ENCODE measurements at regions not wholly inside any gene's neighbourhood (a gene's known extent, or its start where the extent isn't known, plus 50 kb on each side); places are given as distances from the start of the nearest gene placed in this dataset.

- Histone ChIP-seq H3K27ac (ENCODE audit: low read depth, low read length, poor library complexity, severe bottlenecking) (no peak overlapping the region), H3K36me3 (ENCODE audit: insufficient read depth, low read length) (no peaks in the 10 kb centered on the region), H2AFZ (ENCODE audit: low read length) (no peak overlapping the region), H4K20me1 (ENCODE audit: insufficient read depth, low read length) (no peaks in the 10 kb centered on the region), H3F3A (ENCODE audit: insufficient read depth, low read length) (no peaks in the 10 kb centered on the region), H3K9ac (ENCODE audit: low read length) (no peak overlapping the region), H3K9me2 (ENCODE audit: low read depth, low read length) (no peaks in the 10 kb centered on the region), H3K4me3 (ENCODE audit: low read depth, low read length, poor library complexity, severe bottlenecking) (no peak overlapping the region), H3K4me2 (ENCODE audit: low read length) (no peak overlapping the region), H3K4me1 (ENCODE audit: insufficient read depth, low read length, severe bottlenecking) (no peaks in the 10 kb centered on the region), H3K27me3 (ENCODE audit: insufficient read depth, low read length) (no peaks in the 10 kb centered on the region), H3K9me3 (ENCODE audit: low read length) (no peaks in the 10 kb centered on the region), H3K79me2 (ENCODE audit: insufficient read depth, low read length) (no peaks in the 10 kb centered on the region)
- TF ChIP-seq EZH2 (IDR thresholded peaks at IDR 0.05; ENCODE audit: borderline replicate concordance, low read length) (no peak), CTCF (IDR thresholded peaks at IDR 0.05; ENCODE audit: low read length) (no peak)
These were observed 372.5 kb downstream of the CAAP1 start for GRCh38 chr9:26520141-26520540.

DNA sequence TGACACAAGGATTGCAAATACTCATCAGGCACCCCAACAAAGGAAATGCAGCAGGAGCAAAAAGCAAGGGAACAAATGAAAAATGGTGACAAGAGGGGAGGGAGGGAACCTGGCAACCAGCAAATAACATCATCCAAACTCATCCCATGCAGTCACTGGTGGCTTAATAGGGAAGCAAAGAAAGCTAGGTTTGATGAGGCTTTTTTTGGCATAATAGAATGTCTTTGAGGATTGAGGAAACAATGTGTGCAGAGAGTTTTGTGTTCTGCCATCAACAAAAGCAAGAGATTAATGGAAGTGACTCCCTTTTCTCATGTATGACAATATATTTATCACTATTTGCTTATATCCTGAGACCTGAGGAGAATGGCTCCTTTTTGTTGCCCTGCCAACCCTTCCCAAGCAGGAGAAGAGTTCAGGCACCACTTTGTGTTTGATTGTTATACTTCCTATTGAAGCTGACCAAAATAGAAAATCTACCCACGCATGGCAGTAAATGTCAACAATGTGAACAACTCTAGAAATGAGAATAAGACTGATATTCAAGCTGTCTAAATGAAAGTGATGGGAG lies 375.7 kb downstream of the CAAP1 start:
- no peaks in the 10 kb centered on the region for H3K4me1 ChIP-seq (ENCODE audit: insufficient read depth, low read length, severe bottlenecking)
- no peaks in the 10 kb centered on the region for H3K27me3 ChIP-seq (ENCODE audit: insufficient read depth, low read length)
- H2AFZ ChIP-seq (ENCODE audit: low read length), result no peak overlapping the region
- H3K9me3 ChIP-seq (ENCODE audit: low read length), result no peaks in the 10 kb centered on the region
- no peak overlapping the region for H3K4me3 ChIP-seq (ENCODE audit: low read depth, low read length, poor library complexity, severe bottlenecking)
- no peaks in the 10 kb centered on the region for H3K36me3 ChIP-seq (ENCODE audit: insufficient read depth, low read length)
- no peak overlapping the region for H3K9ac ChIP-seq (ENCODE audit: low read length)
- H3K79me2 ChIP-seq (ENCODE audit: insufficient read depth, low read length), result no peaks in the 10 kb centered on the region
- no peaks in the 10 kb centered on the region for H3F3A ChIP-seq (ENCODE audit: insufficient read depth, low read length)
- TF ChIP-seq EZH2 (IDR thresholded peaks at IDR 0.05; ENCODE audit: borderline replicate concordance, low read length), result no peak
- no peak for TF ChIP-seq CTCF (IDR thresholded peaks at IDR 0.05; ENCODE audit: low read length)
- H3K4me2 ChIP-seq (ENCODE audit: low read length), result no peak overlapping the region
- no peaks in the 10 kb centered on the region for H4K20me1 ChIP-seq (ENCODE audit: insufficient read depth, low read length)
- no peak overlapping the region for H3K27ac ChIP-seq (ENCODE audit: low read depth, low read length, poor library complexity, severe bottlenecking)
- no peaks in the 10 kb centered on the region for H3K9me2 ChIP-seq (ENCODE audit: low read depth, low read length)

DNA sequence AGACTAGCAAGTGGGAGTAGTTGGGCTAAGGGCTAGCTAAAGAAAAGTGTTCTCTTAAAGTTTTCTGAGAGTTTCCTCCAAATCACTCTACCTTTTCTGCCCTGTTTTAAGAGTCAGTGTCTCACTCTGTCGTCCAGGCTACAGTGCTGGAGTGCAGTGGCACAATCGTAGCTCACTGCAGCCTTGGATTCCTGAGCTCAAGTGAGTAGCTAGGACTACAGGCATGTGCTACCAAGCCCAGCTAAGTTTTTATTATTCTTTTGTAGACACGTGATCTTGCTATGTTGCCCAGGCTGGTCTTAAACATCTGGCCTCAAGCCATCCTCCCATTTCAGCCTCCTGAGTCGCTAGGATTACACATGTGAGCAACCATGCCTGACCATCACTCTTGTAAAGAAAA lies 378.9 kb downstream of the CAAP1 start:
- no peaks in the 10 kb centered on the region for H3K27me3 ChIP-seq (ENCODE audit: insufficient read depth, low read length)
- no peaks in the 10 kb centered on the region for H3K4me1 ChIP-seq (ENCODE audit: insufficient read depth, low read length, severe bottlenecking)
- H4K20me1 ChIP-seq (ENCODE audit: insufficient read depth, low read length), result no peaks in the 10 kb centered on the region
- no peak overlapping the region for H3K27ac ChIP-seq (ENCODE audit: low read depth, low read length, poor library complexity, severe bottlenecking)
- no peak overlapping the region for H3K9ac ChIP-seq (ENCODE audit: low read length)
- TF ChIP-seq CTCF (IDR thresholded peaks at IDR 0.05; ENCODE audit: low read length), result no peak
- no peak for TF ChIP-seq EZH2 (IDR thresholded peaks at IDR 0.05; ENCODE audit: borderline replicate concordance, low read length)
- H3K4me3 ChIP-seq (ENCODE audit: low read depth, low read length, poor library complexity, severe bottlenecking), result no peak overlapping the region
- H2AFZ ChIP-seq (ENCODE audit: low read length), result no peak overlapping the region
- no peaks in the 10 kb centered on the region for H3F3A ChIP-seq (ENCODE audit: insufficient read depth, low read length)
- no peak overlapping the region for H3K4me2 ChIP-seq (ENCODE audit: low read length)
- no peaks in the 10 kb centered on the region for H3K79me2 ChIP-seq (ENCODE audit: insufficient read depth, low read length)
- no peaks in the 10 kb centered on the region for H3K9me2 ChIP-seq (ENCODE audit: low read depth, low read length)
- H3K9me3 ChIP-seq (ENCODE audit: low read length), result no peaks in the 10 kb centered on the region
- no peaks in the 10 kb centered on the region for H3K36me3 ChIP-seq (ENCODE audit: insufficient read depth, low read length)
